ENCODE measurements at regions not wholly inside any gene's neighbourhood (a gene's known extent, or its start where the extent isn't known, plus 50 kb on each side); places are given as distances from the start of the nearest gene placed in this dataset.

DNA sequence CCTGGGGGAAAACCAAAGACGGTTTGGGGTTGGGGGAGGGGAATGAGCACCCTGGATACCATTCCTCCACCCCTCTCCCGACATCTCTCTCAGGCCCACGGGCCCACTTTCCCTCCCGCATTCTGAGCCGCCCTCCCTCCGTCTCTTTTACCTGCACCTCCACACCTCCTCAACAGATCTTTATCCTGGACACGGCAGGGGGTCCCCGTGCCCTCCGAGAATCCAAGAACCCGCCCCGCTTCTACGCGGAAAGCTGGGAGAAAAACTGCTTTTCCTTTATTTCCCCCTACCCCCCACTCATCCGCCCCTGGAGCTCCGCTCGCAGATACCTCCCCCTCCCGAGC is 108.8 kb downstream of the NAV1 start:
- TF ChIP-seq CHD2 (IDR thresholded peaks at IDR 0.05; ENCODE audit: borderline replicate concordance, low read depth, low read length) (no peak), CEBPB (IDR thresholded peaks at IDR 0.05; ENCODE audit: borderline replicate concordance in 1 of 2, low read depth in 2 of 2, low read length in 2 of 2) (no peak)
- TF ChIP-seq, protein P1, sequence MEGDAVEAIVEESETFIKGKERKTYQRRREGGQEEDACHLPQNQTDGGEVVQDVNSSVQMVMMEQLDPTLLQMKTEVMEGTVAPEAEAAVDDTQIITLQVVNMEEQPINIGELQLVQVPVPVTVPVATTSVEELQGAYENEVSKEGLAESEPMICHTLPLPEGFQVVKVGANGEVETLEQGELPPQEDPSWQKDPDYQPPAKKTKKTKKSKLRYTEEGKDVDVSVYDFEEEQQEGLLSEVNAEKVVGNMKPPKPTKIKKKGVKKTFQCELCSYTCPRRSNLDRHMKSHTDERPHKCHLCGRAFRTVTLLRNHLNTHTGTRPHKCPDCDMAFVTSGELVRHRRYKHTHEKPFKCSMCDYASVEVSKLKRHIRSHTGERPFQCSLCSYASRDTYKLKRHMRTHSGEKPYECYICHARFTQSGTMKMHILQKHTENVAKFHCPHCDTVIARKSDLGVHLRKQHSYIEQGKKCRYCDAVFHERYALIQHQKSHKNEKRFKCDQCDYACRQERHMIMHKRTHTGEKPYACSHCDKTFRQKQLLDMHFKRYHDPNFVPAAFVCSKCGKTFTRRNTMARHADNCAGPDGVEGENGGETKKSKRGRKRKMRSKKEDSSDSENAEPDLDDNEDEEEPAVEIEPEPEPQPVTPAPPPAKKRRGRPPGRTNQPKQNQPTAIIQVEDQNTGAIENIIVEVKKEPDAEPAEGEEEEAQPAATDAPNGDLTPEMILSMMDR (IDR thresholded peaks at IDR 0.05 in 2 of 3, conservative IDR thresholded peaks at IDR 0.05 in 1 of 3; ENCODE audit: control insufficient read depth in 2 of 3, extremely low read depth in 1 of 3, insufficient read depth in 1 of 3, low read depth in 3 of 3, low read length in 3 of 3) = no peak

Data from GM12878 (cell line).